ENCODE measurements at regions not wholly inside any gene's neighbourhood (a gene's known extent, or its start where the extent isn't known, plus 50 kb on each side); places are given as distances from the start of the nearest gene placed in this dataset.

GRCh38 chr9:13410566-13411031 is 131.1 kb upstream of the MPDZ start:
- RAD21 ChIA-PET (ENCODE audit: unreplicated experiment), result no interaction called here
- no peak for FAIRE-seq
- BruUV-seq (replicated peaks), result no TSS peak
- Histone ChIP-seq H2AFZ (ENCODE audit: control insufficient read depth, low read depth, low read length) (no peak overlapping the region), H3K79me2 (ENCODE audit: control insufficient read depth, insufficient read depth, low read length) (no peaks in the 10 kb centered on the region), H4K20me1 (ENCODE audit: control insufficient read depth, insufficient read depth) (no peaks in the 10 kb centered on the region), H3K9ac (ENCODE audit: control insufficient read depth, insufficient read depth, low read length) (no peak overlapping the region), H3K4me2 (ENCODE audit: control insufficient read depth, insufficient read depth) (no peak overlapping the region), H3K27me3 (replicated peaks in 1 of 2; ENCODE audit: control insufficient read depth in 2 of 2, insufficient read depth in 2 of 2, low read length in 1 of 2) (no peaks in the 10 kb centered on the region), H3K9me3 (replicated peaks; ENCODE audit: control insufficient read depth, insufficient read depth, low read length) (no peaks in the 10 kb centered on the region), H3K4me3 (no peak overlapping the region), H3K4me1 (ENCODE audit: control insufficient read depth, insufficient read depth, low read length) (no peaks in the 10 kb centered on the region), H3K27ac (ENCODE audit: control insufficient read depth, insufficient read depth) (no peak overlapping the region), H3K36me3 (ENCODE audit: control insufficient read depth in 2 of 2, insufficient read depth in 2 of 2, low read length in 1 of 2) (no peaks in the 10 kb centered on the region)
- POLR2A ChIA-PET, result no interaction called here
- CTCF ChIA-PET, result no interaction called here
- TF ChIP-seq RCOR1 (conservative IDR thresholded peaks at IDR 0.05; ENCODE audit: low read depth, low read length) (no peak), MYC (IDR thresholded peaks at IDR 0.05; ENCODE audit: insufficient read depth, insufficient read length, insufficient replicate concordance, low read length, severe bottlenecking) (no peak), EP300 (IDR thresholded peaks at IDR 0.05; ENCODE audit: borderline replicate concordance in 1 of 2, control insufficient read depth in 1 of 2, low read depth in 2 of 2, low read length in 2 of 2) (no peak), BHLHE40 (IDR thresholded peaks at IDR 0.05; ENCODE audit: borderline replicate concordance in 1 of 2, low read depth in 2 of 2, low read length in 1 of 2) (no peak), EGR1 (IDR thresholded peaks at IDR 0.05; ENCODE audit: borderline replicate concordance in 1 of 2, low read depth in 2 of 2, low read length in 2 of 2) (no peak), ESRRA (IDR thresholded peaks at IDR 0.05; ENCODE audit: low read length) (no peak), RBBP5 (conservative IDR thresholded peaks at IDR 0.05) (no peak), ZNF24 (IDR thresholded peaks at IDR 0.05) (no peak), ZNF622 (IDR thresholded peaks at IDR 0.05) (no peak), HDAC2 (IDR thresholded peaks at IDR 0.05) (no peak)
- no peak for DNase-seq (ENCODE audit: low read depth, low spot score)
- intact Hi-C loops (cut with micrococcal nuclease; ENCODE audit: unreplicated experiment) (no loop called here), in situ Hi-C loops (cut with MboI) (no loop called here)
- ATAC-seq, result no peak
- 5% methylated on average over 2 of the region's 2 CpGs for WGBS (ENCODE audit: insufficient coverage, insufficient replicate concordance, low lambda C conversion rate, missing lambda C conversion rate)
- SMC1A ChIA-PET (ENCODE audit: uncharacterized antibody, unreplicated experiment), result no interaction called here

GRCh38 chr9:13397661-13398060 is 118.2 kb upstream of the MPDZ start:
- Histone ChIP-seq H3K4me1 (ENCODE audit: control insufficient read depth, insufficient read depth, low read length) (no peaks in the 10 kb centered on the region), H3K36me3 (ENCODE audit: control insufficient read depth in 2 of 2, insufficient read depth in 2 of 2, low read length in 1 of 2) (no peaks in the 10 kb centered on the region), H3K9me3 (replicated peaks; ENCODE audit: control insufficient read depth, insufficient read depth, low read length) (no peaks in the 10 kb centered on the region), H3K4me2 (ENCODE audit: control insufficient read depth, insufficient read depth) (no peak overlapping the region), H4K20me1 (ENCODE audit: control insufficient read depth, insufficient read depth) (no peaks in the 10 kb centered on the region), H3K27me3 (replicated peaks in 1 of 2; ENCODE audit: control insufficient read depth in 2 of 2, insufficient read depth in 2 of 2, low read length in 1 of 2) (no peaks in the 10 kb centered on the region), H3K79me2 (ENCODE audit: control insufficient read depth, insufficient read depth, low read length) (no peaks in the 10 kb centered on the region), H3K4me3 (no peak overlapping the region), H3K27ac (ENCODE audit: control insufficient read depth, insufficient read depth) (no peak overlapping the region), H3K9ac (ENCODE audit: control insufficient read depth, insufficient read depth, low read length) (no peak overlapping the region), H2AFZ (ENCODE audit: control insufficient read depth, low read depth, low read length) (no peak overlapping the region)
- RAD21 ChIA-PET (ENCODE audit: unreplicated experiment), result no interaction called here
- intact Hi-C loops (cut with micrococcal nuclease; ENCODE audit: unreplicated experiment), result no loop called here
- POLR2A ChIA-PET, result no interaction called here
- CTCF ChIA-PET, result no interaction called here
- SMC1A ChIA-PET (ENCODE audit: uncharacterized antibody, unreplicated experiment), result no interaction called here
- in situ Hi-C loops (cut with MboI), result no loop called here
- BruUV-seq (replicated peaks), result no TSS peak
- DNase-seq (ENCODE audit: low read depth, low spot score), result no peak
- FAIRE-seq, result no peak
- no peak for ATAC-seq
- no peak for TF ChIP-seq ZNF622 (IDR thresholded peaks at IDR 0.05)
- TF ChIP-seq PAX5 (IDR thresholded peaks at IDR 0.05; ENCODE audit: borderline replicate concordance, low read depth, low read length), result no peak
- no peak for TF ChIP-seq SKIL (IDR thresholded peaks at IDR 0.05; ENCODE audit: low read depth, poor library complexity, severe bottlenecking)
- no peak for TF ChIP-seq CREM (IDR thresholded peaks at IDR 0.05; ENCODE audit: low read depth)
- TF ChIP-seq SIX5 (IDR thresholded peaks at IDR 0.05; ENCODE audit: low read depth, low read length, severe bottlenecking), result no peak
- TF ChIP-seq PKNOX1 (IDR thresholded peaks at IDR 0.05), result no peak
